Hypothalamus (tissue), 51 donors: ENCODE measurements at regions not wholly inside any gene's neighbourhood (a gene's known extent, or its start where the extent isn't known, plus 50 kb on each side); places are given as distances from the start of the nearest gene placed in this dataset.
"Not testable (repeated sequence)": the region's sequence is repeated elsewhere in the genome, so short reads cannot be mapped to it uniquely, and the experiment has no call there.

Source experiments
- DNase-seq, 51 donors: peaks; one replicate each; lab custom pipeline; 2025; lab: John Stamatoyannopoulos, UW

DNA sequence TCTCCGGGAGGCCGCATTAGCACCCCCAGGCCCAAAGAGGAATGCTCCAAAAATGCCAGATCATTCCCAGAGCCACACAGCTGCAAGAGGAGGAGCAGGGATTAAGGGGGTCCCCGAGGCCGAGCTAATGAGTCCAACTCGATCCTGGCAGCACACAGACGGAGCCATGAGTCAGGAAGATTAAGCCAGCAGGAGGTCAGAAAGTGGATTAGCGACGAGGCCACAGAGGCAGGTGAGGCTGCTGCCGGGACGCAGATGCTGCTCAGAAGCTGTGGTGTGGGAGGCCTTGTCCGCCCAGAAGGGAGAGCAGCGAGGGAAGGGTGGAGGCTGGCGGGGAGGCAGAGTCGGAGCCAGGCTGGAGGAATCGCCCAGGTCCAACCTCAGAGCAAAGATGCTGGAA, 120.5 kb downstream of the SHANK2 start:
- no peak for DNase-seq

DNA sequence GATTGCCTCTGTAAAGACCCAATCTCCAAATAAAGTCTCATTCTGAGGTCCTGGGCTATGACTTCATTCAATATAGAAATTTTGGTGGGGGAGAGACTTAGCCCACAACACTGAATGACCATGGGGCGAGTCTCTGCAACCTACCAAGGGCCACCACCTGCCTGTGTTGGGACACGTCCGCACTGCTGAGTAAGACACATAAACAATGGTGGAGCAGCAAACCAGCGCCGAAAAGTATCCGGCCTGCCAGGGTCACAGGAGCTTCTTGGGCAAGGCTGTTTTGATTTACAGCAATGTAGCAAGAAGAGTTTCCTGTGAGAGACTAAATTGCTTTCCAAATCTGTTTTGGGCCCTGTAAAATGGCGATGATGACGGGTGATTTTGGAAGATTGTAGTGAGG, 122.3 kb downstream of the SHANK2 start:
- DNase-seq: no peak

- peak in 1 of 51 donors; percentile 6 for DNase-seq
Measured at GRCh38 chr11:71129624-71130023, 122.8 kb downstream of the SHANK2 start.

DNA sequence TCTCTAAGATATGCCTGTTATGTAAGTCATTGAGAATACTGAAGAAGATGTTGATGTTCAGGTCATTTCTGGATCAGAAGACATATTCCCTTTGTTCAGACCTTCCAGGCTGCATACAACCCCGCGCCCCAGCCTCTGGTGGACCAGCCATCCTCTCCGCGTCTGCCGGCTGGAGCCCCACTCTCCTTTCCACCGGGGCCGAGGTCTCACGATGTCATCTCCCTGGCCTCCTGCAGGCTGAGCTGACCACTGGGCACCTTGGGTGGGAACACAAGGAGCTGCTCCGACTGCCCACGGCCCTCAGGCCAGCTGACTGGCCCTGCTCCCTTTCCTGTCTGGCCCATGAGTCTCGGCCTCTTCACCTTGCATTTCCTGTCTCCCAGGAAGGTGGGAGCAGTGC, 124.6 kb downstream of the SHANK2 start:
- DNase-seq: no peak

GRCh38 chr11:71126401-71126800, 126.0 kb downstream of the SHANK2 start:
- not testable (repeated sequence) for DNase-seq

GRCh38 chr11:71125150-71125549, 127.2 kb downstream of the SHANK2 start:
- no peak for DNase-seq

DNA sequence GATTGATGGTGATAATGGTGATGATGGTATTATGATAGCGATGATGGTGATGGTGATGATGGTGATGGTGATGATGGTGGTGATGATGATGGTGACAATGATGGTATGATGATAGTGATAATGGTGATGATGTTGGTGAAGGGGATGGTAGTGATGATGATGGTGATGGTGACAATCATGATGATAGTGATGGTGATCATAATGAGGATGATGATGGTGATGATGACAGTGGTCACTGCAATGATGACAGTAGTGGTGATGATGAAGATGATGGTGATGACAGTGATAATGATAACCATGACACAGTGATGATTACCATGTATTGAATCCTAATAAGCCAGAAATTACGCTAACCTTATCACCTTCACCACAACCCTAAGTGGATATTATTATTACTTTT, 128.2 kb downstream of the SHANK2 start:
- no peak for DNase-seq

GRCh38 chr11:71120471-71120896, 131.9 kb downstream of the SHANK2 start:
- DNase-seq: peak in 3 of 51 donors; percentile 6 to 30 (median 10)

DNA sequence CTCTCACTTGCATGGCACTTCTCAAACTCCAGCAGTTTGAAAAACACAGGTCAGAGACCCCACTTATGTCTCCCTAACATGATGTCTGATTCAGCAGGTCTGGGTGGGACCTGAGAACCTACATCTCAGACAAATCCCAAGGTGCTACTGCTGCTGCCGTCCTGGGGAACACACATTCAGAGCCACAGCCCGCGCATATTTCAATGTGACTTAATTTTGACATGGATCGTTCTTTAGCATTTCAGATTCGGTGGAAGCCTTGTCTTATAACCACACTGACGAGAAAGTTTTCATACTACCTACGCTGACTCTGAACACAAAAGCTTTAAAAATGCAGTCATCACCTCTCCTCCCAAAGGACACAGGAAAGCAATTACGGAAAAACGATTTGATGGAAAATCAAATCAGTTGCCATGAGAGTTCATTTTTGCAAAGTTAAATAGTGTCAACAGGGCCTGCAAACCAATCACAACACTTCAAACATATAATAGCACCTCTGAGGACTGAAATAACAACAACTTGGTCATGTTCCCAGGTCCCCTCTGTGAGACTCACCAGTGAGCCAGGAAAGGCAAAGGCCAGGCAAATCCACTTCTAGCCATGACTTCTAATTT, 132.6 kb downstream of the SHANK2 start:
- peak in 1 of 51 donors; percentile 4 for DNase-seq

DNA sequence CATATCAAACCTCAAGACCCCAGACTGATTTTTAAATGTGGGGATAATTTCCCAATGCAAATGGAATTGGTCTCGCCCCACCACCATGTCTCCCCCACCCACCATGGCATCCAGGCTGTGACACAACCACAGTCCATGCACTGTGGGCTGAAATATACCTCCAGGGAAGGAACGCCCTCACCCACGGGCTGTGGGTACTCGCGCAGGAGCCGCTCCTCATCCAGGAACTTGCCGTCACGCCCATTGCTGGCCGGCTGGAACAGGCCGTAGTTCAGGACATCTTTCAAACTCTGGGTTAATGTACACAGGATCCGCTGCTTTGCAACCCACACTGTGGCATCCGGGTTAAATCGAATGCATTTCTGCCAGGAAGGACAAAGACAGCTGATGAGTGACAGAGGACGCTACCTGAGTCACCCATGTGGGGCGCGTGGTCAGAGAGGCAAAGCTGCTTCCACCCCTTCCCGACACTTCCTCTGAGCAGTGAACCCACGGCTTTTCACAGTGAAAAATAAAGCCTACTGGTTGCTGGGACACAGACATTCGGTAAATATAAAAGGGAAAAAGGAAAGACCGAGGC, 133.6 kb downstream of the SHANK2 start:
- DNase-seq: no peak

- no peak for DNase-seq
Measured at GRCh38 chr11:71117311-71117710, 135.1 kb downstream of the SHANK2 start.

DNA sequence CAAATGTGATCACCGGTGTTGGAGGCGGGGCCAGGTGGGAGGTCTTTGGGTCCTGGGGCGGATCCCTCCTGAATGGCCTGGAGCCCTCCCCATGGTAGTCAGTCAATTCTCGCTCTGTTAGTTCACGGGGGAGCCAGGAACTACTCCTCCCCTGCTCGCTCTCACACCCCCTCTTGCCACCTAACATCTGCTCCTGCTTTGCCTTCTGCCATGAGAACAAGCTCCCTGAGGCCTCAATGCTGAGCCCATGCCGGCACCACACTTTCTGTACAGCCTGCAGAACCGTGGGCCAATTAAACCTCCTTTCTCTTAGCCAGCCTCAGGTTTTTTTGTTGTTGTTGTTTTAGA, 135.7 kb downstream of the SHANK2 start:
- DNase-seq: no peak

- DNase-seq: no peak
Measured at GRCh38 chr11:71115770-71116692, 136.3 kb downstream of the SHANK2 start.

GRCh38 chr11:71114124-71114851, 138.1 kb downstream of the SHANK2 start:
- peak in 12 of 51 donors; percentile 4 to 45 (median 20) for DNase-seq

GRCh38 chr11:71112990-71113389, 139.4 kb downstream of the SHANK2 start:
- no peak for DNase-seq

DNA sequence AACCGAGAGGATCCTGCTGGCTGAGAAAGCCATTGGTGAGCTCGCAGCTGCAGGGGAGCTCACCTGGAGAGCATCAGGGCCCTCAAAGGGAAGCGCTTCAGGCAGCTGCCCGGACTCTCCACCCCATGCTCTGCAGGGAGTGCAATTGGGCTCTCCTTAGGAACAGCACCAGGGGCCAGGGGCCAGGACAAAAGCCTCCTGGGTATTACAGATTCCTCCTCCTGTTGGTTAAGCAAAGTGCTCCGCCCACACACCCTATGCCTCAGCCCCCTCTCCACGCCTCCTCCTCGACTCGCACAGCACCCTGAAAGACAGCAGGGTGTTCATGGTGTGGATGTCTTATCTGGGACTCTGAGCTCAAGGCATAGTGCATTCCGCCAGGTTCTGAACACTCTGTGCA, 139.9 kb downstream of the SHANK2 start:
- no peak for DNase-seq

- DNase-seq: no peak
Measured at GRCh38 chr11:71109586-71109985, 142.8 kb downstream of the SHANK2 start.

DNA sequence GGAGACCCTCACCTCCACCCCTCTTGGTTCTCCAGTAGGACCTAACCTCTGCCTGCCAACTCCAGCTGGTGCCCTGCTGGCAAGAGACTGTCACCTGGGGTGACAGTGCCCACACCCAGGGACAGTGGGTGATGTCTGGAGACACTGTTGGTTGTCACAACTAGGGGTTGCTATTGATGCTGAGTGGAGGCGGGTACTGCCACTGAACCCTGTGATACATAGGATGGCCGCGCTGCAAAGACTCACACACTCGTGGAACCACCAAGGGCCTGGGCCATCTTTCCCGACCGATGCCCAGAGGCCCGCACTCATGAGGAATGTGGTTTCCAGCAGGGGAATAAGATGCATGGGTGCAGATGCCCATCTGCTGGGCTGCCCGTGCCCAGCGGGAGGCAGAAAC, 143.2 kb downstream of the SHANK2 start:
- no peak for DNase-seq

GRCh38 chr11:71108013-71108865, 144.1 kb downstream of the SHANK2 start:
- no peak for DNase-seq

DNA sequence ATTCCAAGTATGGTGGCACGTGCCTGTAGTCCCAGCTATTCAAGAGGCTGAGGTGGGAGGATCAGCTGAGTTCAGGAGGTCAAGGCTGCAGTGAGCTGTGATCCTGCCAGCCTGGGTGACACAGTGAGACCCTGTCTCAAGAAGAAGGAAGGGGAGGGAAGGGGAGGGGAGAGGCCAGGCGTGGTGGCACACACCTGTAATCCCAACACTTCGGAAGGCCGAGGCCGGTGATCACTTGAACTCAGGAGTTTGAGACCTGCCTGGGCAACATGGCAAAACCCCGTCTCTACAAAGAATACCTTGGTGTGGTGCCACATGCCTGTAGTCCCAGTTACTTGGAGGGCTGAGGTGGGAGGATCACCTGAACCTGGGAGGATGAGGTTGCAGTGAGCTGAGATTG, 145.7 kb downstream of the SHANK2 start:
- no peak for DNase-seq
